A549 (cell line): ENCODE measurements at regions not wholly inside any gene's neighbourhood (a gene's known extent, or its start where the extent isn't known, plus 50 kb on each side); places are given as distances from the start of the nearest gene placed in this dataset.

Experiments used
- ATAC-seq, 2 experiments: fragments of 200-7000 bp in 1 of 2; fragments of >200 bp in 1 of 2; cut with Nextera tagmentation in 1 of 2; cut with Tn5 transposase in 1 of 2; 3 replicates each; pipeline versions ENCODE4 v1.8.0 to v1.9.1; 2018 to 2020; ENCODE audit warnings: mild to moderate bottlenecking in 1 of 2, moderate library complexity in 1 of 2
- CTCF ChIA-PET: fragments of 300-600 bp; sonication (Branson Sonifier 250); formaldehyde crosslinking; extraction: SDS; loops from one replicate; lab custom pipeline; 2021; ENCODE audit warnings: antibody characterized with exemption, inconsistent platforms; lab: Yijun Ruan, JAX
- POLR2A ChIA-PET: fragments of 350-600 bp; formaldehyde crosslinking; extraction: SDS; loops from one replicate; lab custom pipeline; 2021; ENCODE audit warnings: antibody characterized with exemption, inconsistent platforms; lab: Yijun Ruan, JAX
- DNase-seq, 2 experiments: peaks; one replicate each; pipeline versions ENCODE4 v3.0.0 to v3.0.0-alpha.2; 2011 to 2016; ENCODE audit warnings: low read depth in 1 of 2, low spot score in 1 of 2
- FAIRE-seq: peaks from 2 replicates; lab custom pipeline; 2011; peaks lifted over from hg19 to GRCh38; lab: Jason Lieb, UNC
- H3K27ac ChIP-seq, 2 experiments: fragments of >200 bp; sonication (Bioruptor Twin); formaldehyde crosslinking; 3 replicates each; pipeline ENCODE4 v1.5.1; 2016 to 2017
- H3K4me1 ChIP-seq: fragments of >200 bp; sonication (Bioruptor Twin); formaldehyde crosslinking; 3 replicates; pipeline ENCODE4 v1.6.1; 2016
- H3K4me2 ChIP-seq: fragments of >200 bp; sonication (Bioruptor Twin); formaldehyde crosslinking; 3 replicates; pipeline ENCODE4 v1.6.1; 2016
- H3K4me3 ChIP-seq: fragments of >200 bp; sonication (Bioruptor Twin); formaldehyde crosslinking; 3 replicates; pipeline ENCODE4 v1.5.1; 2016
- H3K9me3 ChIP-seq: fragments of >200 bp; sonication (Bioruptor Twin); formaldehyde crosslinking; 3 replicates; pipeline ENCODE4 v1.6.1; 2016
- CEBPB ChIP-seq, 2 experiments: fragments of >200 bp in 1 of 2; sonication (Bioruptor Twin) in 1 of 2; formaldehyde crosslinking in 1 of 2; IDR thresholded peaks; 2 replicates each; pipeline ENCODE4 v1.6.1; 2012 to 2016
- CHD4 ChIP-seq: fragments of 200-600 bp; sonication (generic); IDR thresholded peaks from 2 replicates; pipeline ENCODE4 v1.6.1; 2016; ENCODE audit warnings: antibody characterized with exemption, mild to moderate bottlenecking, borderline replicate concordance
- EHMT2 ChIP-seq: fragments of 200-600 bp; sonication (generic); IDR thresholded peaks from 2 replicates; pipeline ENCODE4 v1.6.1; 2016; ENCODE audit warnings: antibody characterized with exemption, low read depth, mild to moderate bottlenecking, moderate library complexity
- ESRRA ChIP-seq: fragments of 150-350 bp; IDR thresholded peaks from 2 replicates; pipeline ENCODE4 v1.6.1; 2014; ENCODE audit warnings: mild to moderate bottlenecking, low read length, borderline replicate concordance
- FOSB ChIP-seq: fragments of 250-450 bp; sonication (Bioruptor Pico); IDR thresholded peaks from 2 replicates; pipeline ENCODE4 v1.5.0; 2020; ENCODE audit warnings: mild to moderate bottlenecking, moderate library complexity
- FOXS1 ChIP-seq: fragments of 250-450 bp; sonication (Bioruptor Pico); IDR thresholded peaks from 2 replicates; pipeline ENCODE4 v1.5.0; 2020; ENCODE audit warnings: mild to moderate bottlenecking, moderate library complexity
- HOXA7 ChIP-seq: fragments of 250-450 bp; sonication (Bioruptor Pico); IDR thresholded peaks from 2 replicates; pipeline ENCODE4 v1.5.0; 2020; ENCODE audit warnings: mild to moderate bottlenecking, moderate library complexity
- HOXB5 ChIP-seq: fragments of 250-450 bp; sonication (Bioruptor Pico); IDR thresholded peaks from 2 replicates; pipeline ENCODE4 v1.5.0; 2020; ENCODE audit warnings: mild to moderate bottlenecking, moderate library complexity
- JUNB ChIP-seq: fragments of >200 bp; sonication (Bioruptor Twin); formaldehyde crosslinking; IDR thresholded peaks from 2 replicates; pipeline ENCODE4 v1.6.1; 2016
- KDM1A ChIP-seq: fragments of 200-600 bp; sonication (generic); IDR thresholded peaks from 2 replicates; pipeline ENCODE4 v1.6.1; 2016; ENCODE audit warnings: low read depth, mild to moderate bottlenecking
- KDM5A ChIP-seq: fragments of 200-600 bp; sonication (generic); IDR thresholded peaks from 2 replicates; pipeline ENCODE4 v1.6.1; 2016; ENCODE audit warnings: antibody characterized with exemption, mild to moderate bottlenecking
- NFE2L2 ChIP-seq: fragments of 150-350 bp; conservative IDR thresholded peaks from 2 replicates; pipeline ENCODE4 v1.6.1; 2014; ENCODE audit warnings: low read length
- NPAS2 ChIP-seq: fragments of 250-450 bp; sonication (Bioruptor Pico); IDR thresholded peaks from 2 replicates; pipeline ENCODE4 v1.8.0; 2022; ENCODE audit warnings: mild to moderate bottlenecking, moderate library complexity, borderline replicate concordance
- NR3C1 ChIP-seq: fragments of >200 bp; sonication (Bioruptor Twin); formaldehyde crosslinking; IDR thresholded peaks from 3 replicates; pipeline ENCODE4 v1.6.1; 2017
- PHF8 ChIP-seq: fragments of 200-600 bp; sonication (generic); IDR thresholded peaks from 2 replicates; pipeline ENCODE4 v1.6.1; 2016; ENCODE audit warnings: low read depth, mild to moderate bottlenecking, antibody characterized with exemption, moderate library complexity, borderline replicate concordance
- POLR2AphosphoS2 ChIP-seq: conservative IDR thresholded peaks from 2 replicates; pipeline ENCODE4 v1.6.1; 2012; ENCODE audit warnings: low read length, improper control_type of control experiment, inconsistent platforms
- RARB ChIP-seq: fragments of 250-450 bp; sonication (Bioruptor Pico); IDR thresholded peaks from 2 replicates; pipeline ENCODE4 v1.8.0; 2021; ENCODE audit warnings: mild to moderate bottlenecking, moderate library complexity
- RCOR1 ChIP-seq: fragments of 150-350 bp; IDR thresholded peaks from 2 replicates; pipeline ENCODE4 v1.6.1; 2014; ENCODE audit warnings: antibody characterized with exemption, low read length, low read depth
- TFCP2L1 ChIP-seq: fragments of 250-450 bp; sonication (Bioruptor Pico); IDR thresholded peaks from 2 replicates; pipeline ENCODE4 v1.5.0; 2021; ENCODE audit warnings: mild to moderate bottlenecking
- TP53 ChIP-seq: fragments of 250-450 bp; sonication (Bioruptor Pico); IDR thresholded peaks from 2 replicates; pipeline ENCODE4 v1.5.0; 2021; ENCODE audit warnings: mild to moderate bottlenecking, moderate library complexity
- ZC3H11A ChIP-seq: fragments of 450-650 bp; IDR thresholded peaks from 2 replicates; pipeline ENCODE4 v1.6.1; 2014; ENCODE audit warnings: antibody characterized with exemption, mild to moderate bottlenecking
- ZFP36 ChIP-seq: fragments of 450-650 bp; IDR thresholded peaks from 2 replicates; pipeline ENCODE4 v1.6.1; 2014; ENCODE audit warnings: borderline replicate concordance; ENCODE audit not compliant: partially characterized antibody
- ZNF302 ChIP-seq: fragments of 250-450 bp; sonication (Bioruptor Pico); IDR thresholded peaks from 2 replicates; pipeline ENCODE4 v1.9.0; 2021; ENCODE audit warnings: inconsistent platforms, mild to moderate bottlenecking, moderate library complexity
- WGBS: methylation state at CpG from one replicate; pipeline ENCODE4 v1.1.6; 2017; ENCODE audit errors: missing lambda C conversion rate; 5-methylcytosine and 5-hydroxymethylcytosine counted together
- TF ChIP-seq, protein P1 (sequence below): fragments of 250-450 bp; sonication (Bioruptor Pico); IDR thresholded peaks from 2 replicates; pipeline ENCODE4 v1.5.0; 2021; ENCODE audit warnings: mild to moderate bottlenecking, moderate library complexity, borderline replicate concordance
- TF ChIP-seq, protein P2 (sequence below): fragments of 150-350 bp; IDR thresholded peaks from 2 replicates; pipeline ENCODE4 v1.6.1; 2014; ENCODE audit warnings: low read depth, mild to moderate bottlenecking, low read length
- TF ChIP-seq, protein P3 (sequence below): IDR thresholded peaks from 2 replicates; pipeline ENCODE4 v1.6.1; 2012; ENCODE audit warnings: low read depth, borderline replicate concordance
- TF ChIP-seq, protein P4 (sequence below): fragments of 200-600 bp; sonication (generic); IDR thresholded peaks from 2 replicates; pipeline ENCODE4 v1.6.1; 2016; ENCODE audit warnings: antibody characterized with exemption, mild to moderate bottlenecking, moderate library complexity
- TF ChIP-seq, protein P5 (sequence below): fragments of >200 bp; sonication (Bioruptor Twin); formaldehyde crosslinking; IDR thresholded peaks from 3 replicates; pipeline ENCODE4 v1.6.1; 2016
- TF ChIP-seq, protein P6 (sequence below): IDR thresholded peaks from 2 replicates; pipeline ENCODE4 v1.6.1; 2012

DNA sequence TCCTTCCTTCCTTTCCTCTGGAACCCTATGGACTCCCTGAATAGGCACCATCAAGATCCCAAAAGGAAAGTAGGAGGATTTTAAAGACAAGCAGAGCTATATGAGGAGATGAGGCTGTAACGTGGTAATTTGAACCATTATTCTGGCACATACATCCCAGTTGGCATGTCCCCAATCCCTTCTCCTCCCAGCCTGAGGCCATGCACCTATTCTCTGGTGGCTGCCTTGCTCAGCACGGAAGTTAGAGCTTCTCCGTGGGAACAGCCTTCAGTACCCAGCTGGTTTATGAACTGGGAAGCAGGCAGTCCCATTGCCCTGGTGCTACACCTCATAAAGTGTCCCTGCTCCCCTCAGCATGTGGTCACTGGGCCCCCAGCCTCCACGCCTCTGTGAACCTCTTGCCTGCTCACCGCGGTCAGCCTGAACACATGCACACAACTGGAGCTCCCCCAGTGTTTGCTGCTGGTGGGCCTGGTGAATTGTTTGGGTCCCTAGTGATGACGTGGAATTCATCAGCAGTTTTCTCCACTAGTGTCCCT lies 139.9 kb upstream of the PLET1 start:
- Histone ChIP-seq H3K9me3 (no peaks in the 10 kb centered on the region), H3K4me3 (no peak overlapping the region), H3K4me2 (no peak overlapping the region), H3K4me1 (no peaks in the 10 kb centered on the region), H3K27ac (no peak overlapping the region)
- WGBS: 16% methylated on average over 4 of the region's 7 CpGs
- POLR2A ChIA-PET: no interaction called here
- DNase-seq (no peak), FAIRE-seq (no peak), ATAC-seq (no peak)
- CTCF ChIA-PET: no interaction called here
- TF ChIP-seq ZC3H11A (no peak), ESRRA (no peak), ZNF302 (CRISPR knock-in tag) (no peak), TFCP2L1 (CRISPR knock-in tag) (no peak), POLR2AphosphoS2 (no peak), KDM1A (no peak), NPAS2 (CRISPR knock-in tag) (no peak), NR3C1 (no peak), NFE2L2 (no peak), FOXS1 (no peak), JUNB (no peak), TP53 (no peak), CEBPB (IDR thresholded peaks at IDR 0.05) (no peak)
- TF ChIP-seq, protein P1, sequence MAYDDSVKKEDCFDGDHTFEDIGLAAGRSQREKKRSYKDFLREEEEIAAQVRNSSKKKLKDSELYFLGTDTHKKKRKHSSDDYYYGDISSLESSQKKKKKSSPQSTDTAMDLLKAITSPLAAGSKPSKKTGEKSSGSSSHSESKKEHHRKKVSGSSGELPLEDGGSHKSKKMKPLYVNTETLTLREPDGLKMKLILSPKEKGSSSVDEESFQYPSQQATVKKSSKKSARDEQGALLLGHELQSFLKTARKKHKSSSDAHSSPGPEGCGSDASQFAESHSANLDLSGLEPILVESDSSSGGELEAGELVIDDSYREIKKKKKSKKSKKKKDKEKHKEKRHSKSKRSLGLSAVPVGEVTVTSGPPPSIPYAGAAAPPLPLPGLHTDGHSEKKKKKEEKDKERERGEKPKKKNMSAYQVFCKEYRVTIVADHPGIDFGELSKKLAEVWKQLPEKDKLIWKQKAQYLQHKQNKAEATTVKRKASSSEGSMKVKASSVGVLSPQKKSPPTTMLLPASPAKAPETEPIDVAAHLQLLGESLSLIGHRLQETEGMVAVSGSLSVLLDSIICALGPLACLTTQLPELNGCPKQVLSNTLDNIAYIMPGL (CRISPR knock-in tag): no peak
- TF ChIP-seq, protein P2, sequence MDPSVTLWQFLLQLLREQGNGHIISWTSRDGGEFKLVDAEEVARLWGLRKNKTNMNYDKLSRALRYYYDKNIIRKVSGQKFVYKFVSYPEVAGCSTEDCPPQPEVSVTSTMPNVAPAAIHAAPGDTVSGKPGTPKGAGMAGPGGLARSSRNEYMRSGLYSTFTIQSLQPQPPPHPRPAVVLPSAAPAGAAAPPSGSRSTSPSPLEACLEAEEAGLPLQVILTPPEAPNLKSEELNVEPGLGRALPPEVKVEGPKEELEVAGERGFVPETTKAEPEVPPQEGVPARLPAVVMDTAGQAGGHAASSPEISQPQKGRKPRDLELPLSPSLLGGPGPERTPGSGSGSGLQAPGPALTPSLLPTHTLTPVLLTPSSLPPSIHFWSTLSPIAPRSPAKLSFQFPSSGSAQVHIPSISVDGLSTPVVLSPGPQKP: no peak
- TF ChIP-seq, protein P3, sequence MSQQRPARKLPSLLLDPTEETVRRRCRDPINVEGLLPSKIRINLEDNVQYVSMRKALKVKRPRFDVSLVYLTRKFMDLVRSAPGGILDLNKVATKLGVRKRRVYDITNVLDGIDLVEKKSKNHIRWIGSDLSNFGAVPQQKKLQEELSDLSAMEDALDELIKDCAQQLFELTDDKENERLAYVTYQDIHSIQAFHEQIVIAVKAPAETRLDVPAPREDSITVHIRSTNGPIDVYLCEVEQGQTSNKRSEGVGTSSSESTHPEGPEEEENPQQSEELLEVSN: no peak
- TF ChIP-seq, protein P4, sequence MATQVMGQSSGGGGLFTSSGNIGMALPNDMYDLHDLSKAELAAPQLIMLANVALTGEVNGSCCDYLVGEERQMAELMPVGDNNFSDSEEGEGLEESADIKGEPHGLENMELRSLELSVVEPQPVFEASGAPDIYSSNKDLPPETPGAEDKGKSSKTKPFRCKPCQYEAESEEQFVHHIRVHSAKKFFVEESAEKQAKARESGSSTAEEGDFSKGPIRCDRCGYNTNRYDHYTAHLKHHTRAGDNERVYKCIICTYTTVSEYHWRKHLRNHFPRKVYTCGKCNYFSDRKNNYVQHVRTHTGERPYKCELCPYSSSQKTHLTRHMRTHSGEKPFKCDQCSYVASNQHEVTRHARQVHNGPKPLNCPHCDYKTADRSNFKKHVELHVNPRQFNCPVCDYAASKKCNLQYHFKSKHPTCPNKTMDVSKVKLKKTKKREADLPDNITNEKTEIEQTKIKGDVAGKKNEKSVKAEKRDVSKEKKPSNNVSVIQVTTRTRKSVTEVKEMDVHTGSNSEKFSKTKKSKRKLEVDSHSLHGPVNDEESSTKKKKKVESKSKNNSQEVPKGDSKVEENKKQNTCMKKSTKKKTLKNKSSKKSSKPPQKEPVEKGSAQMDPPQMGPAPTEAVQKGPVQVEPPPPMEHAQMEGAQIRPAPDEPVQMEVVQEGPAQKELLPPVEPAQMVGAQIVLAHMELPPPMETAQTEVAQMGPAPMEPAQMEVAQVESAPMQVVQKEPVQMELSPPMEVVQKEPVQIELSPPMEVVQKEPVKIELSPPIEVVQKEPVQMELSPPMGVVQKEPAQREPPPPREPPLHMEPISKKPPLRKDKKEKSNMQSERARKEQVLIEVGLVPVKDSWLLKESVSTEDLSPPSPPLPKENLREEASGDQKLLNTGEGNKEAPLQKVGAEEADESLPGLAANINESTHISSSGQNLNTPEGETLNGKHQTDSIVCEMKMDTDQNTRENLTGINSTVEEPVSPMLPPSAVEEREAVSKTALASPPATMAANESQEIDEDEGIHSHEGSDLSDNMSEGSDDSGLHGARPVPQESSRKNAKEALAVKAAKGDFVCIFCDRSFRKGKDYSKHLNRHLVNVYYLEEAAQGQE: no peak

DNA sequence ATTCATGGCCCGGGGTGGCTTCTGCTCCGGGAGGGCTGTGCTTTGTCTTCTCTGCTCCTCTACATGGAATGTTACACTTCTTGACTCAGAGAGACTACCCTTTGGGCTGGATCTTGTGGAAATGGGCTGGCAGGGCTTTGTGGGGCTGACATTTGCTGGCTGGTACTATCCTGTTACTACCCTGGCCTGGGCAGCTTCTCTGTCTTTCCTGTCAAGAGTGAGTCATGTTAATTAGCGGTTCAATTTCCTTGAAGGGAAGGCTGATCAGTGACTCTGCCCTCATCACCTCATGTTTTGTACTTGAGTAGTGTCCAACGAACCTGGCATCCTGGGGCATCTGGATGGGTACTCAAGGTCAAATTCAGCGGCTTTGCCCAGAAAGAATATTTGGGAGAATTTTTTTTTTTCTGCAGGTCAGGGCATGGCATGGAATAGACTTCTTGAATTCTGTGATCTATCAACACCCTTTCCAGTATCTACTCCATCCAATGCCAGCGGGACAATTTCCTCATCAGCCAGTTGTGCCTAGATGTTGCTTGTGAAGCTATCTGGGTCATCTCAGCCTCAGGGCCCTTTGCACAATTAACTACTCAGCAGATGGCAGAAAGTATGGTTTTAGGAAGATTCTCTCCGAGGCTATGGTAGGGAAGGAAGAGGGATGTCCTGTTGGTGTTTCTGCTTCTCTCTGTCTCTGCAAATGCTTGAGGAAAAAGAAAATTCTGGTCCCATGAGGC lies 140.5 kb upstream of the PLET1 start:
- POLR2A ChIA-PET: no interaction called here
- CTCF ChIA-PET: no interaction called here

More for the DNA sequence above, 140.5 kb upstream of the PLET1 start:
- no peak for DNase-seq
- 32% methylated on average over 5 of the region's 7 CpGs for WGBS
- FAIRE-seq: no peak
- no peak overlapping the region for H3K4me3 ChIP-seq
- TF ChIP-seq, protein P5, sequence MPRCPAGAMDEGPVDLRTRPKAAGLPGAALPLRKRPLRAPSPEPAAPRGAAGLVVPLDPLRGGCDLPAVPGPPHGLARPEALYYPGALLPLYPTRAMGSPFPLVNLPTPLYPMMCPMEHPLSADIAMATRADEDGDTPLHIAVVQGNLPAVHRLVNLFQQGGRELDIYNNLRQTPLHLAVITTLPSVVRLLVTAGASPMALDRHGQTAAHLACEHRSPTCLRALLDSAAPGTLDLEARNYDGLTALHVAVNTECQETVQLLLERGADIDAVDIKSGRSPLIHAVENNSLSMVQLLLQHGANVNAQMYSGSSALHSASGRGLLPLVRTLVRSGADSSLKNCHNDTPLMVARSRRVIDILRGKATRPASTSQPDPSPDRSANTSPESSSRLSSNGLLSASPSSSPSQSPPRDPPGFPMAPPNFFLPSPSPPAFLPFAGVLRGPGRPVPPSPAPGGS: no peak
- TF ChIP-seq, protein P6, sequence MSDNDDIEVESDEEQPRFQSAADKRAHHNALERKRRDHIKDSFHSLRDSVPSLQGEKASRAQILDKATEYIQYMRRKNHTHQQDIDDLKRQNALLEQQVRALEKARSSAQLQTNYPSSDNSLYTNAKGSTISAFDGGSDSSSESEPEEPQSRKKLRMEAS: no peak
- TF ChIP-seq ZFP36: no peak
- no peak for TF ChIP-seq KDM5A
- TF ChIP-seq ESRRA: no peak
- TF ChIP-seq RARB (CRISPR knock-in tag): no peak
- TF ChIP-seq RCOR1: no peak
- no peak for TF ChIP-seq CHD4
- no peak for TF ChIP-seq EHMT2
- no peak for TF ChIP-seq HOXB5 (CRISPR knock-in tag)
- TF ChIP-seq HOXA7 (CRISPR knock-in tag): no peak
- TF ChIP-seq KDM1A: no peak
- no peak for TF ChIP-seq PHF8
- TF ChIP-seq FOSB: no peak
- TF ChIP-seq NPAS2 (CRISPR knock-in tag): no peak
- H3K9me3 ChIP-seq: no peaks in the 10 kb centered on the region
- no peaks in the 10 kb centered on the region for H3K4me1 ChIP-seq
- no peak overlapping the region for H3K4me2 ChIP-seq
- no peak overlapping the region for H3K27ac ChIP-seq
- no peak for ATAC-seq
